ENCODE measurements at regions not wholly inside any gene's neighbourhood (a gene's known extent, or its start where the extent isn't known, plus 50 kb on each side); places are given as distances from the start of the nearest gene placed in this dataset.

- TF ChIP-seq, protein P1, sequence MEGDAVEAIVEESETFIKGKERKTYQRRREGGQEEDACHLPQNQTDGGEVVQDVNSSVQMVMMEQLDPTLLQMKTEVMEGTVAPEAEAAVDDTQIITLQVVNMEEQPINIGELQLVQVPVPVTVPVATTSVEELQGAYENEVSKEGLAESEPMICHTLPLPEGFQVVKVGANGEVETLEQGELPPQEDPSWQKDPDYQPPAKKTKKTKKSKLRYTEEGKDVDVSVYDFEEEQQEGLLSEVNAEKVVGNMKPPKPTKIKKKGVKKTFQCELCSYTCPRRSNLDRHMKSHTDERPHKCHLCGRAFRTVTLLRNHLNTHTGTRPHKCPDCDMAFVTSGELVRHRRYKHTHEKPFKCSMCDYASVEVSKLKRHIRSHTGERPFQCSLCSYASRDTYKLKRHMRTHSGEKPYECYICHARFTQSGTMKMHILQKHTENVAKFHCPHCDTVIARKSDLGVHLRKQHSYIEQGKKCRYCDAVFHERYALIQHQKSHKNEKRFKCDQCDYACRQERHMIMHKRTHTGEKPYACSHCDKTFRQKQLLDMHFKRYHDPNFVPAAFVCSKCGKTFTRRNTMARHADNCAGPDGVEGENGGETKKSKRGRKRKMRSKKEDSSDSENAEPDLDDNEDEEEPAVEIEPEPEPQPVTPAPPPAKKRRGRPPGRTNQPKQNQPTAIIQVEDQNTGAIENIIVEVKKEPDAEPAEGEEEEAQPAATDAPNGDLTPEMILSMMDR (IDR thresholded peaks at IDR 0.05; ENCODE audit: extremely low read depth, missing control alignments): no peak
- DNase-seq (ENCODE audit: low spot score): no peak
Observed at GRCh38 chr3:124275412-124275811, 283.5 kb upstream of the ROPN1 start.

DNA sequence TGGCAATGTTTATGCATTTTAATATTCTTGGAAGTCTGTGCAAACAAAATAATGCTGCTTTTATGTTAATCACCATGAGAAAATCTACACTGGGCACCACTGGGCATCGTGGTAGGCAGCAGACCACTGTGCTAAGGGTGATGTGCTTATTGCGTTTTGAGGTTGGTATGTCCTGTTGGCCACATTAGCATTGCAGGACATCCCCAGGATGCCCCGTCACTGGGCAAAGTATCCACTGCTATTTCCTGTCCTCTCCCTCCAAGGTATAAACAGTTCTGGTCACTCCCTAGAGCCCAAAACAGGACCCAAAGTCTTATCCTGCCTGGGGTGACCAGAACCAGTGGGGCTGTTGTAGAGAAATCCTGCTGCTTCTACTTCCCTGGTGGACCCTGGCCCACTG lies 284.2 kb upstream of the ROPN1 start:
- TF ChIP-seq, protein P1 (IDR thresholded peaks at IDR 0.05; ENCODE audit: extremely low read depth, missing control alignments): no peak
- DNase-seq (ENCODE audit: low spot score): no peak

DNA sequence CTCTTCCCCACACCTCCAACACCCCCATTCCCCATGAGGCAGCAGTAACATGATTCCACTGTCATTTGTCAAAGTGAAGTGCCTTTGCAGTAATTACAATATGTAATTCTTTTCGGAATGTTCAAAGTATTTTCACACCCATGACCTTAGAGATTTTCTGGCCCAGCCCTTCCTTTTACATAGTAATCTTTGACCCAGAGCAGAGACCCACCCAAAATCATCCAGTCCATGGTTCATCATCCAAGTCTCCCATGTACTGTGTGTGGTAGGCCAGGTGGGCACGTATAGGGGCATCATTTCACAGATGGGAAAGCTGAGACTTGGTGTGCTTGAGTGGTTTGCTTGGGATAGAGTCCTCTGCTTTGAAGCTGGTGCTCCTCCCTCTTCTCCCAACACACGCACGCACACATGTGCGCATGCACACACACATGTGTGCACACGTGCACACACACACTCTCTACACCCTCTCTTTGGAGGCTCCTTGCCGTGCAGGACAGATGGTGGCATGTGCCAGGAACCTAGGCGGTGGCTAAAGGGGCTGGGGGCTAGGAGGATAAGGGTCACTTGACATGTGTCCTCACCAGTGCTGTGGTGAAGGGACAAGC lies 284.7 kb upstream of the ROPN1 start:
- no peak for DNase-seq (ENCODE audit: low spot score)
- TF ChIP-seq, protein P1 (IDR thresholded peaks at IDR 0.05; ENCODE audit: extremely low read depth, missing control alignments): no peak

DNA sequence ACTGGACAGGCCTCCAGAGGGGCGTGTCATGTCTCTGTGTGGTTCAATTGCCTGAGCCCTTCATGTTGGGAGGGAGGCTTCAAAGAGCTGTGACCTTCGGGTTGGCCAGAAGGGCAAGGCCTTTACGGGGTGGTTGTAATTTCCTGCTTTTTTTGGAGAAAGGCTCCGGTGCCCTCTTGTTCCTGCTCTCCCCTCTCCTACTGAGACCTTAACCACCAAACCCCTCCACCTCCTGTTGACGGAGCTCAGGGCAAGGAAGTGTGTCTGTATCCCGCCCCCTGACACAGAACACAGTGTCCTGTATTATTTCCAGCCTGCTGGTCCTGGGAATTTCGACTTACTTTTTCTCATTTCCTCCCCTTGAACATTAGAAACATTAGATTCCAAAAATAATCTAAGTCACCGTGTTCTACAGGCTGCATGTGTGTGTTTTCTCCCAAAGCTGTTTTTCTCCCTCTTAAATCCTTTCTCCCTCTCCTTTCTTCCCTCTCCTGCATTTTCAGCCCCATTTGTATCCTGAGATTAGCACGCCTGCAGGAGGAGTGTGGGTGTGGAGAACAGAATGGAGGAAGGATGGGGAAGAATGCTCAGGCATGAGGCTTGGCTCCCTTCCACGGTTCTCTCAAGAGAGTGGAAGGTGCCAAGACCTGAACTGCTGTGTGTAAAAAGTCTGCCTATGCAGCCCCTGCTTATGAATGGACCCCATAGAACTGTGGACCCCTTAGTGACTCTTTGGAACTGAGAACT lies 285.4 kb upstream of the ROPN1 start:
- TF ChIP-seq, protein P1 (IDR thresholded peaks at IDR 0.05; ENCODE audit: extremely low read depth, missing control alignments): no peak
- DNase-seq (ENCODE audit: low spot score): no peak

- TF ChIP-seq, protein P1 (IDR thresholded peaks at IDR 0.05; ENCODE audit: extremely low read depth, missing control alignments): peak; percentile 13
- DNase-seq (ENCODE audit: low spot score): peak; percentile 40
Observed at GRCh38 chr3:124281453-124282316, 289.8 kb upstream of the ROPN1 start.

GRCh38 chr3:124282751-124283651 lies 291.1 kb upstream of the ROPN1 start:
- TF ChIP-seq, protein P1 (IDR thresholded peaks at IDR 0.05; ENCODE audit: extremely low read depth, missing control alignments): no peak
- no peak for DNase-seq (ENCODE audit: low spot score)
